ENCODE measurements at regions not wholly inside any gene's neighbourhood (a gene's known extent, or its start where the extent isn't known, plus 50 kb on each side); places are given as distances from the start of the nearest gene placed in this dataset.
"Not testable (repeated sequence)": the region's sequence is repeated elsewhere in the genome, so short reads cannot be mapped to it uniquely, and the experiment has no call there.

DNA sequence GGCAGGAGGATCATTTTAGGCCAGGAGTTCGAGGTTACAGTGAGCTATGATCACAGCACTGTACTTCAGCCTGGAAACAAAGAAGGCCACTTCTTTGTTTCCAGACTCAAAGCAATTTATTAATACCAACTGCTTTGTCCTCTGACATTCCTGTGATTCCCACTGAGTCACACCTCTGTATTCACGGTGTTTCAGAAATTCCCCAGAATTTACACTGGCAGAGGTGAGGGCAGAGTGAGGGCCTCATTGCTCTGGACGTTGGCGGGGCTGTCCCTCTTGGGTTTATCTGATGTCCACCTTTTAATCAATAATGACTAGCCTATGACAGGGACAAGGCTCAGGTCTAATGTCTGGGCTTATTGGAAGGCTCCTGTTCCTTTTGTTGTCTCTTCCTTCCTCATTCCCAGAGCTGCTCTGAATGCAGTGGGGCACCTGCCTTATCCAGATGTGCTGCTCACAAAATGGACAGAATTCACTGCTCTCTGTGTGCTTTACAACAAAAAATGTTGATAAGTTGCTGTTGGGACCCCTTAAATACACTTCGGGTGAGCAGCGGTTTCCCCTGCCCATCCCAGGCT lies 160.1 kb downstream of the BCL2L11 start:
- TF ChIP-seq CTCF (IDR thresholded peaks at IDR 0.05; ENCODE audit: low read depth, low read length), result not testable (repeated sequence)
- TF ChIP-seq, protein P1, sequence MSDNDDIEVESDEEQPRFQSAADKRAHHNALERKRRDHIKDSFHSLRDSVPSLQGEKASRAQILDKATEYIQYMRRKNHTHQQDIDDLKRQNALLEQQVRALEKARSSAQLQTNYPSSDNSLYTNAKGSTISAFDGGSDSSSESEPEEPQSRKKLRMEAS (IDR thresholded peaks at IDR 0.05; ENCODE audit: low read depth, low read length), result not testable (repeated sequence)
